Activated B cell treated with CpG ODN at 0.5 μM for 24 hours (primary cell): ENCODE measurements at regions not wholly inside any gene's neighbourhood (a gene's known extent, or its start where the extent isn't known, plus 50 kb on each side); places are given as distances from the start of the nearest gene placed in this dataset.

Experiments
- ATAC-seq: fragments of 200-7000 bp; cut with Tn5 transposase; one replicate; pipeline ENCODE4 v1.10.0; 2021; ENCODE audit warnings: low read depth, mild to moderate bottlenecking, moderate library complexity
- CTCF ChIA-PET: fragments of 350-600 bp; sonication (Branson Sonifier 250); formaldehyde crosslinking; loops from one replicate; lab custom pipeline; 2021; ENCODE audit warnings: antibody characterized with exemption; lab: Charles Lee
- POLR2A ChIA-PET: fragments of 350-600 bp; sonication (Branson Sonifier 250); formaldehyde crosslinking; loops from one replicate; lab custom pipeline; 2021; ENCODE audit warnings: antibody characterized with exemption; lab: Charles Lee
- DNase-seq: peaks from one replicate; pipeline ENCODE4 v3.0.0; 2022
- H3K27ac Mint-ChIP-seq: one replicate; pipeline ENCODE4 v1.8.0; 2020; ENCODE audit warnings: mixed read lengths
- H3K27me3 Mint-ChIP-seq: one replicate; pipeline ENCODE4 v1.8.0; 2021; ENCODE audit warnings: mixed read lengths
- H3K36me3 Mint-ChIP-seq: one replicate; pipeline ENCODE4 v1.8.0; 2021; ENCODE audit warnings: low read depth, mixed read lengths
- H3K4me1 Mint-ChIP-seq: one replicate; pipeline ENCODE4 v1.8.0; 2021; ENCODE audit warnings: mixed read lengths
- H3K4me3 Mint-ChIP-seq: one replicate; pipeline ENCODE4 v1.8.0; 2020; ENCODE audit warnings: mild to moderate bottlenecking, mixed read lengths
- H3K9me3 Mint-ChIP-seq: one replicate; pipeline ENCODE4 v1.8.0; 2020; ENCODE audit warnings: mixed read lengths
- intact Hi-C: fragments of 100-400 bp; cut with micrococcal nuclease; formaldehyde crosslinking; loops from one replicate; pipeline ENCODE4 v1.15.1; 2024
- TF ChIP-seq, protein P1 (sequence below): fragments of 200-600 bp; IDR thresholded peaks from one replicate; pipeline ENCODE4 v1.8.0; 2022; ENCODE audit warnings: antibody characterized with exemption, mild to moderate bottlenecking

DNA sequence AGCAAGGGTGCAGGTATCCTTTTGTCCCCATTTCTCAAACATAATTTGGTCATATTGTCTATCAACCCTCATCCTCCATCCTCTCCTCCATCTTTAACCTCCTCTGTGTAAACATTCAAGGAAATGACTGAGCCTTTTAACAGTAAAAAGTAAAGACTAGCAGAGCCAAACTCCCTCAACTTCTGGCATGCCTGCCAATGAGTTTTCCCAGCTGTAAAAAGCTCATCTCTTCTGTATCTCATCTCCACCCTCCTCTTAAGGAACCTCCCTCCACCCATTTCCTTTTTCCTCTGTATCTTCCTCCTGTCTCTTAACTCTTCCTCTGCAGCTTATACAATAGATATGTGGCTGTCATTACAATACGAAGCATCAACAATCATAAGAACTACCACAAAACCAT is 76.9 kb upstream of the PSMD7 start:
- H3K4me1 Mint-ChIP-seq: no peaks in the 10 kb centered on the region
- peaks cover 6% of the 10 kb centered on the region for H3K27me3 Mint-ChIP-seq
- TF ChIP-seq, protein P1, sequence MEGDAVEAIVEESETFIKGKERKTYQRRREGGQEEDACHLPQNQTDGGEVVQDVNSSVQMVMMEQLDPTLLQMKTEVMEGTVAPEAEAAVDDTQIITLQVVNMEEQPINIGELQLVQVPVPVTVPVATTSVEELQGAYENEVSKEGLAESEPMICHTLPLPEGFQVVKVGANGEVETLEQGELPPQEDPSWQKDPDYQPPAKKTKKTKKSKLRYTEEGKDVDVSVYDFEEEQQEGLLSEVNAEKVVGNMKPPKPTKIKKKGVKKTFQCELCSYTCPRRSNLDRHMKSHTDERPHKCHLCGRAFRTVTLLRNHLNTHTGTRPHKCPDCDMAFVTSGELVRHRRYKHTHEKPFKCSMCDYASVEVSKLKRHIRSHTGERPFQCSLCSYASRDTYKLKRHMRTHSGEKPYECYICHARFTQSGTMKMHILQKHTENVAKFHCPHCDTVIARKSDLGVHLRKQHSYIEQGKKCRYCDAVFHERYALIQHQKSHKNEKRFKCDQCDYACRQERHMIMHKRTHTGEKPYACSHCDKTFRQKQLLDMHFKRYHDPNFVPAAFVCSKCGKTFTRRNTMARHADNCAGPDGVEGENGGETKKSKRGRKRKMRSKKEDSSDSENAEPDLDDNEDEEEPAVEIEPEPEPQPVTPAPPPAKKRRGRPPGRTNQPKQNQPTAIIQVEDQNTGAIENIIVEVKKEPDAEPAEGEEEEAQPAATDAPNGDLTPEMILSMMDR: no peak
- H3K9me3 Mint-ChIP-seq: no peaks in the 10 kb centered on the region
- no peaks in the 10 kb centered on the region for H3K36me3 Mint-ChIP-seq
- DNase-seq: no peak
- H3K27ac Mint-ChIP-seq: no peak overlapping the region
- ChIA-PET CTCF (no interaction called here), POLR2A (no interaction called here)
- ATAC-seq: no peak
- intact Hi-C loops: no loop called here
- H3K4me3 Mint-ChIP-seq: no peak overlapping the region

DNA sequence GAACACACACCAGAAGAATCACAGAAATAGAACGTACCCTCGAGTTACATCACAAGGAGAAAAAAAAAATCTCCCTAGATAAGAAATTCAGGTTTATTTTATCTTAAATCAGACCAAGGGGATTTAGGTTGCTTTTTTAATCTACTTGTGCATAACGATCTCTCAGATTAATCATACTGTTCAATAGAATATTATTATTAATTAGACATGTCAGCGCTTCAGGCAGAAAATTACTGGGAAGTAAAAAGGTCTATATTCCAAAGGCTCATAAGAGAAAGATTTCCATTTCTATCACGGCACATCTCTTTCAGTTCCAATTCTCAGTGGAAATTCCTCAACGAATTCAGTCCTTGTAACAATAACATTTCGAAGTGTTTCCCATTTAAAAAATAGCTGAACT is 77.7 kb upstream of the PSMD7 start:
- no peak for DNase-seq
- Mint-ChIP-seq H3K4me3 (no peak overlapping the region), H3K36me3 (no peaks in the 10 kb centered on the region), H3K9me3 (no peaks in the 10 kb centered on the region), H3K4me1 (no peaks in the 10 kb centered on the region), H3K27ac (no peak overlapping the region), H3K27me3 (peaks cover 6% of the 10 kb centered on the region)
- ChIA-PET CTCF (no interaction called here), POLR2A (no interaction called here)
- intact Hi-C loops: no loop called here
- TF ChIP-seq, protein P1: no peak
- no peak for ATAC-seq

DNA sequence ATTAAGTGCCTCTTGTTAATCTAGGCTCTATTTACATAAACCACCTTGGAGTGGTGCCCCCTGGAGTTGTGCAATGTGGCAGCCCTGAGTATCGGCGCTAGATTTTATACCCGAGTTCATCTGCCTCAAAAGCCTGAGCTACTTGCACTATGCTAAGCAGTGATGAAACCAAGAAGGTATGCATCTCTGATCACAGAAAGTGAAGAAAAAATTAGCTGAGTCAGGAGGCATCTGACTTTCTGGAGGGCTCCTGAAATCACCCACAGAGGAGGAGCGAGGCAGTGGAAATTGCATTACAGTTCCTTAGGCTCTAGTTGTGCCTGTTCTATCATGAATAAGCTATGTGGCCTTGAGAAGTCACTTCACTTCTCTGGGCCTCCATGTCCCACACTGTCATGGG is 80.3 kb upstream of the PSMD7 start:
- no peak for DNase-seq
- no peak overlapping the region for H3K27ac Mint-ChIP-seq
- intact Hi-C loops: no loop called here

DNA sequence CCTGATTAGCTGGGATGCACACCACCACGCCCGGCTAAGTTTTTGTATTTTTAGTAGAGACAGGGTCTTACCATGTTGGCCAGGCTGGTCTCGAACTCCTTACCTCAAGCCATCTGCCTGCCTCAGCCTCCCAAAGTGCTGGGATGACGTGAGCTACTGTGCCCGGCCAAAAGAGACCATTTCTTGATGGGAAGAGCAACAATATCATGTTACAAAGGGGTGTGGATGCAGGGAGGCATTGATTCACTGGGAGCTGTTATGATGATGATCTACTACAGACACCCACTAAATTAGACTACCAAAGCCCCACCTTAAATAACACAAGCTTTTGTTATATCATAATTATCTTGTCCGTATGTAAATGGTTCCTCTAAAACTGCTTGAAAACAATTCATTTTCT is 81.4 kb upstream of the PSMD7 start:
- ATAC-seq (no peak), DNase-seq (no peak)
- no peaks in the 10 kb centered on the region for H3K4me1 Mint-ChIP-seq
- ChIA-PET CTCF (no interaction called here), POLR2A (no interaction called here)
- H3K27ac Mint-ChIP-seq: no peak overlapping the region
- H3K36me3 Mint-ChIP-seq: no peaks in the 10 kb centered on the region
- intact Hi-C loops: no loop called here
- H3K4me3 Mint-ChIP-seq: no peak overlapping the region
- H3K27me3 Mint-ChIP-seq: no peaks in the 10 kb centered on the region
- TF ChIP-seq, protein P1: no peak
- no peaks in the 10 kb centered on the region for H3K9me3 Mint-ChIP-seq

More for the DNA sequence above, 80.3 kb upstream of the PSMD7 start:
- Mint-ChIP-seq H3K4me3 (no peak overlapping the region), H3K9me3 (no peaks in the 10 kb centered on the region), H3K36me3 (no peaks in the 10 kb centered on the region), H3K4me1 (no peaks in the 10 kb centered on the region), H3K27me3 (peaks cover under 1% of the 10 kb centered on the region)
- CTCF ChIA-PET: no interaction called here
- ATAC-seq: no peak
- POLR2A ChIA-PET: no interaction called here
- TF ChIP-seq, protein P1: no peak

DNA sequence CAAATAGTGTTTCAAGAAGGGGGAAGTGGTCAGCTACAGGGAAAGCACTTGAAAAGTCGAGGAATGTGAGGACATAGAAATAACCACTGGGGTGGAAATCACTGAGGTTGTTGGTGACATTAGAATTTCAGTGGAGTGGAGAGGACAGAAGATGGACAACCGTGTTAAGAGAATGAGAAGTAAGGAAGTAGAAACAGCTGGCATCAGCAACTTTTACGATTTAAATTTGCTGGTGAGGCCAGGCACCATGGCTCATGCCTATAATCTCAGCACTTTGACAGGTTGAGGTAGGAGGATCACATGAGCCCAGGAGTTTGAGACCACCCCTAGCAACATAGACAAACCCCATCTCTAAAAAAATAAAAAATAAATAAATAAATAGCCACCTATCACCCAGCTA is 83.2 kb upstream of the PSMD7 start:
- Mint-ChIP-seq H3K27ac (no peak overlapping the region), H3K4me3 (no peak overlapping the region), H3K9me3 (no peaks in the 10 kb centered on the region), H3K4me1 (no peaks in the 10 kb centered on the region), H3K36me3 (no peaks in the 10 kb centered on the region), H3K27me3 (no peaks in the 10 kb centered on the region)
- intact Hi-C loops: no loop called here
- TF ChIP-seq, protein P1: no peak
- ChIA-PET CTCF (no interaction called here), POLR2A (no interaction called here)
- DNase-seq (no peak), ATAC-seq (no peak)
